IPS-18c (cell line): ENCODE measurements at regions not wholly inside any gene's neighbourhood (a gene's known extent, or its start where the extent isn't known, plus 50 kb on each side); places are given as distances from the start of the nearest gene placed in this dataset.
"Not testable (repeated sequence)": the region's sequence is repeated elsewhere in the genome, so short reads cannot be mapped to it uniquely, and the experiment has no call there.

Experiments
- H3K4me3 ChIP-seq: 2 replicates; pipeline ENCODE4 v1.7.0; 2013; ENCODE audit warnings: low read depth, mild to moderate bottlenecking, low read length, moderate library complexity; ENCODE audit not compliant: insufficient read depth
- H3K9me3 ChIP-seq: one replicate; pipeline ENCODE4 v1.6.1; 2013; ENCODE audit warnings: mild to moderate bottlenecking, low read length, moderate library complexity; ENCODE audit not compliant: control insufficient read depth, insufficient read depth

DNA sequence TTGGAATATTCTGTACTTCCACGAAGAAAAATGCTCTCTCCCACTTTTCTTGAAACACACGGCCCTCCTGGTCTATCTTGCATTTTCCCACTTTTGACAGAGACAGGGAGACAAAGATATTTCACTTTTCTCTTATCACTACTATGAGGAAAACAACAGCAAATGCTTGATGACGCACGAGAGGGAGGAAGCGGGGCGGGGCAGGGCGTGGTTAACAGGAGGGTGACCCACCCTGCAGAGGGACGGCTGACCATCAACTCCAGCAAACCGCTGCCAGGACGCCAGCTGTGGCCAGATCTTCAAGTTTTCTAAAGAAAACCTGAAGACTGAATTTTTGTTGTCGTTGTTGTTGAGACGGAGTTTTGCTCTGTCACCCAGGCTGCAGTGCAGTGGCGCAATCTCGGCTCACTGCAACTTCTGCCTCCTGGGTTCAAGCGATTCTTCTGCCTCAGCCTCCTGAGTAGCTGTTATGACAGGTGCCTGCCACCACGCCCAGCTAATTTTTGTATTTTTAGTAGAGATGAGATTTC is 63.8 kb downstream of the NSUN5 start:
- not testable (repeated sequence) for H3K4me3 ChIP-seq

DNA sequence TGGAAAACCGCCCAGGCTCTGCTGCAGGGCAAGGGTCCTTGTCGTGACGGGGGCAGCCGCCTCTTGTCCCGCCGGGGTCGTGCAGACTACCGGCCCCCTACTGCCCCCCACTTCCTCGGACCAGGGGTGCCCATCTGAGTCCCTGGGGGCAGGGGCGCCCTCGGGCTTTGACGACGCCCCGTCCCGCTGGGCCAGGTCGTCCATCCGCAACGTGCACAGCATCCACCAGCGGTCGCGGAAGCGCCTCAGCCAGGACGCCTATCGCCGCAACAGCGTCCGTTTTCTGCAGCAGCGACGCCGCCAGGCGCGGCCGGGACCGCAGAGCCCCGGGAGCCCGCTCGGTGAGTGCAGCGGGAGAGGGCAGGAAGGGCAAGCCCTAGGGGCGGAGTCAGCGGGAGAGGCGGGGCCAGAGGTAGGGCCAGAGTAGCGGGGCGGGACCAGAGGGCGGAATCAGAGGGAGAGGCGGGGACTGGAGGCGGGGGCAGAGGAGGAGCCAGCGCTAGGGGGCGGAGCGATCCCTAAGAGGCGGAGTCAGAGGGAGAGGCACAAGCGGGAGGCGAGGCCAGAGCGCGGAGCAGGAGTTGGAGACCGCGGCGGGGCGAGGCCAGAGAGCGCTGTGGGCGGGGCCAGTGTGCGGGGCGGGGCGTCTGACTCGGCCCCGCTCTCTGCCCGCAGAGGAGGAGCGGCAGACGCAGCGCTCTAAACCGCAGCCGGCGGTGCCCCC is 73.5 kb downstream of the NSUN5 start:
- H3K4me3 ChIP-seq, H3K9me3 ChIP-seq: not testable (repeated sequence)

More for the DNA sequence above, 63.8 kb downstream of the NSUN5 start:
- H3K9me3 ChIP-seq = not testable (repeated sequence)

DNA sequence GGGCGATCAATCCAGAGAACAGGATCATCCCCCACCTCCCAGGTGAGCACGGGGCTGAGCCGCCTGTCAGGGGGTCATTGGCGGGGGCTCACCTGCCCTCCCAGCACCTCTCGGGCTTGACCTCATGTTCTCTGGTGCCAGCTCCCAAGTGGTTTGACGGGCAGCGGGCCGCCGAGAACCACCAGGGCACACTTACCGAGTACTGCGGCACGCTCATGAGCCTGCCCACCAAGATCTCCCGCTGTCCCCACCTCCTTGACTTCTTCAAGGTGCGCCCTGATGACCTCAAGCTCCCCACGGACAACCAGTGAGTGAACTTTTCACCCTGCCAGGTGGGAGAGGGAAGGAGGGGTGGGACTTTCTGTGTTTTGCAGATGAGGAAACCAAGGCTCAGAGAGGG is 82.9 kb downstream of the NSUN5 start:
- H3K9me3 ChIP-seq, H3K4me3 ChIP-seq: not testable (repeated sequence)

DNA sequence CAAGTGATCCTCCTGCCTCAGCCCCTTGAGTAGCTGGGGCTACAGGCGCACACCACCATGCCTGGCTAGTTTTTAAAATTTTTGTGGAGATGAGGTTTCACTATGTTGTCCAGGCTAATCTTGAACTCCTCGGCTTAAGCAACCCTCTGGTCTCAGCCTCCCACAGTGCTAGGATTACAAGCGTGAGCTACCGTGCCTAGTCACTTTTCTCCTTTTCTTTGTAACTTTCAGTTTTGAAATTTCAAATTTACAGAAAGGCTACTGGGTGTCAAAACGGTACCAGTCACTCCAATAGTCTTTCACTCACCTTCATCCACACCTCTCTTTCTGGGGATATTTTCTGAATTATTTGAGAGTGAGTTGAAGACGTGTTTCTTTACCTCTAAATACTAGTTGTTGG is 86.9 kb downstream of the NSUN5 start:
- not testable (repeated sequence) for H3K4me3 ChIP-seq, H3K9me3 ChIP-seq

DNA sequence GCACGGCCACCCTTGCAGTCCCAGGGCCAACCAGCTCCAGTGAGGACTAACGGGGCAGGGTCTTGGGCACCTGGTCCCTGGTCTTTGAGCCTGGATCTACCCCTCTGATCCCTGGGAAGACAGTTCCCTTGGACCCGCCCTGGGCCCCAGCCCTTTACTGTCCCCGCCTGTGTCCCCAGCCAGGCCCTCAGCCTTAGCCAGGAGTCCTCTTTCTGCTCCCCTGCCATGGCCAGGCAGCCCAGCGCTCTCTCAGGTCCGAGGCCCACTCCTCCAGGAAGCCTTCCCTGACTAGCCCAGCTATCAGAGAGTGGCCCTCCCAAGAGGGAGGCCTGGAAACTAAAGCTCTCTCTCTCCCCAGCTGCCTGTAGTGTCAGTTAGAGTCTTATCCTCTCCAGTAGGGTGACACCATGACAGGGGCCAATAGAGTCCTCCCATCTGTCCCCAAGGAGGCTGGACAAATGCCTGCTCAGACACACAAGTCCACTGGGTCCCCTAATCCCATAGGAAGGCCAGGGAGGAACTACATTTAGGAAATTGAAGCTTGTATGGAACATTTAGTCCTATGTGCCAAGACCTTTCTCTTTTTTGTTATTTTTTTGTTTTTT is 87.8 kb downstream of the NSUN5 start:
- not testable (repeated sequence) for H3K9me3 ChIP-seq, H3K4me3 ChIP-seq

DNA sequence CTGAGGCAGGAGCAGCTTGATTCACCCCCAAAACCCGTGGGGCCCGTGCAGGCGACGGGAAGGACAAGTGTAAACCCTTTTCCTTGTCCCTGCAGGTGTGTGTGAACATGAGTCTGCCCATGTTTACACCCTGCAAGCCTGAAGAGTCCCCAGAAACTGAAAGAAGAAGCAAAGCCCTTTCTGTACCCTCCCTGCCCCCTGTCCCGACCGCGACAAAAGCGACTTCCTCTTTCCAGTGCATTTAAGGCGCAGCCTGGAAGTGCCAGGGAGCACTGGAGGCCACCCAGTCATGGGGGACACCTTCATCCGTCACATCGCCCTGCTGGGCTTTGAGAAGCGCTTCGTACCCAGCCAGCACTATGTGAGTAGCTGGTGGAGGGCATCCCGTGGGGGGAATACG is 88.3 kb downstream of the NSUN5 start:
- not testable (repeated sequence) for H3K9me3 ChIP-seq, H3K4me3 ChIP-seq

DNA sequence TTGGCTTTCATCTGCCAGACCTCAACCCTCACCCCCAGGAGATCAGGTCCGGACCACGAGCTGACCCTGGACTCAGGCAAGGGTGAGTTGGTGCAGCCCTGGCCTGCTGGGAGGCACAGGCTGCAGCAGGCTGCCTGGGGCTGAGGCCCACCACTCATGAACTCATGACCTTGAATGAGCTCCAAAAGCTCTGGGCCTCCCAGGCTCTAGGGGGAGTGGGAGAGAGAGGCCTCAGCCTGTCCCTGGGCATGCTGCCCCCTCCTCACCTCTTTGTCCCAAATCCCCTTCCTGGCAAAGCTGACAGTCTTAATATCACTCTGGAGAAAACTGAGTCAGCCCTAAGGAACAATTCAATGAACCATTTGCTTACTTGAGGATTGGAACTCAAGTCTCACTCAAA is 89.8 kb downstream of the NSUN5 start:
- not testable (repeated sequence) for H3K9me3 ChIP-seq, H3K4me3 ChIP-seq

DNA sequence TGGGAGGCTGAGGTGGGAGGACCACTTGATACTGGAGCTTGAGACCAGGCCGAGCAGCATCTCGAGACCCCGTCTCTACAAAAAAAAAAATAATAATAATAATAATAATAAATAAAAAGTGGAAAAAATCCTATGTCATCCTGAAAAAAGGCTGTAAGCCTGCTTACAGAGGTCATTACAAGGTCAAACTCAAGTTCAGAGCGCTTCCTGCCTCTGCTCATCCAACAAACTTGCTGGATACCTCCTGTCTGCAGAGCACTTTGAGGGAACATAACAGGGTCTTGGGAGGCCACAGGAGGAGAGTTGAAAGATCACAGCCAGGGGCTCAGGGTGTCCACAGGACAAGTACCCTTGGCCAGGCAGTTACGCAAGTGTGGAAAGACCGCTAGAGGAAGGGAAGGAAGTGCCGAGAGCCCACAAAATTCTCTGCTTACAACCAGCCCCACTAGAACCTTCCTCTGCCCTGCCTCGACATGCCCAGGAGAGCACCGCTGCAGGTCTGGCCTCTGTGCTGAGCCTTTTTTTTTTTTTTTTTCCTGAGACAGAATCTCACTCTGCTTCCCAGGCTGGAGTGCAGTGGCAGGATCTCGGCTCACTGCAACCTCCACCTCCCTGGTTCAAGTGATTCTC is 92.5 kb downstream of the NSUN5 start:
- not testable (repeated sequence) for H3K4me3 ChIP-seq, H3K9me3 ChIP-seq

DNA sequence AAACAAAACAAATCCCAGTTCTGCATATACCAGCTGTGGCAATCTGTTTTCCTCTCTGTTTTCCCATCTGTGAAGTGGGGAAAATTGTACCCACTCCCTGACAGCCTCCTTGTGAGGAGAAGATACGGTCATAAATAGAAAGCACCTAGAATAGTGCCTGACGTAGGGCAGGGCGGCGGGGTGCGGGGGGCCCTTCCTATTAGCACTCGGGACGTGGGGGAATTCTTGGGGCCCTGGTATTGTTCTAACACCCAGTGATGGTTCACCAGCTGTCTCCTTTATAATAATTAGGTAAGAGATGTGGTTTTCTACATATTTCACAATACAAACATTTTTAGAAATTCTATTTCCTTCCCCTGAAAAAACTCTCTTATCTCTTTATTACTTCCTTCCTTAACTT is 93.4 kb downstream of the NSUN5 start:
- H3K4me3 ChIP-seq, H3K9me3 ChIP-seq: not testable (repeated sequence)

DNA sequence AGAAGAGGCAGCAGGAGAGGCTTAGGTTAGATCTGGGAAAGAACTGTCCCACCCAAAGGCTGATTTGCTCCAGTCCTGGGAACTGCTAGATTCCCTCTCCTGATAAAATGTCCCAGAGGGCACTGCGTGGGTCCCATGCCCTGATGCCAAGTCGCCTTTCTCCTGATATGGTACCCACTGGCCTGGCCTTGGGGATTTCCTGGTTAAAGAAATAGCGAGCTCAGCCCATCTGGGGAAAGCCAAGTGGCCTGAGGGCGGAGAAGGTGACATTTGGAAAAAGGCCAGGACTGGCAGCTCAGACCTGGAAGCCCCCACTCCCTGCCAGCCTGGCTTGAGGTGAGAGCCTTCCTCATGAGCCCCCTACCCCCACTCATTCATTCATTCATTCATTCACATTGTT is 94.2 kb downstream of the NSUN5 start:
- not testable (repeated sequence) for H3K9me3 ChIP-seq, H3K4me3 ChIP-seq

DNA sequence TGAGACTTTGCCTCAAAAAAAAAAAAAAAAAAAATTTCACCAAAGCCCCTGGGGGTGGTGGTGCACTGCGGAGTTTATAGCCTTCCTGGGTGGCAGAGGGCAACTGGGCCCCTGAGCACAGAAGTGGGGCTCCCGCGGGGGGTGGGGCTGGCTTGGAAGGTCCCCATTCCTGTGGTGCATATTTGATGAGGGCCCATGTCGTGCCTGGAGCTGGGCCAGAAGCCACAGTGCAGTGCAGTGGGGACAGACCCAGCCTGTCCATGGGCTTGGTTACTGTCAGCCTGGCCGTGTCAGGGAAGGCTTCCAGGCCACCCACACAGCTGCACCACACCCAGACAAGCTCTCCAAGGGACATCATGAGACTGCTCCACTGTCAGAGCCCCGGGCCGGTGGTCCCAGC is 95.5 kb downstream of the NSUN5 start:
- H3K4me3 ChIP-seq, H3K9me3 ChIP-seq: not testable (repeated sequence)

DNA sequence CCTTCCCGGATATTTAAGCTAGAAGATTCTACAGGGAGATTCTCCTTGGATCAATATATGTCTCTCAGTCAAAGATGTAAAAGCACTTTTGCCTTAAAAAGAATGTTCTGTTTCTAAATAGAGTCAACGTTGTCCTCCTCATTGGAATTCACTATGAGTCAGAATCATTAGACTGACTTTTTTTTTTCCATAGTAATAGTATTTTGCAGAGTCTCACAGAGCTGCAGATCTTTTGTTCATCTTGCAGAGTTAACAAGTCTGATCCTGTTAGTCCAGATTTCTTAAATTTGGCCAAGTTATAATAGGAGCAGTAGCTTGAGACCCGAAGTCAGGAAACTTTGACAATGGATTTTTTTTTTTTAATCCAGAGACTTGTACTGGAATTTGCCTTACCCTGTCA is 103.0 kb downstream of the NSUN5 start:
- H3K4me3 ChIP-seq, H3K9me3 ChIP-seq: not testable (repeated sequence)

DNA sequence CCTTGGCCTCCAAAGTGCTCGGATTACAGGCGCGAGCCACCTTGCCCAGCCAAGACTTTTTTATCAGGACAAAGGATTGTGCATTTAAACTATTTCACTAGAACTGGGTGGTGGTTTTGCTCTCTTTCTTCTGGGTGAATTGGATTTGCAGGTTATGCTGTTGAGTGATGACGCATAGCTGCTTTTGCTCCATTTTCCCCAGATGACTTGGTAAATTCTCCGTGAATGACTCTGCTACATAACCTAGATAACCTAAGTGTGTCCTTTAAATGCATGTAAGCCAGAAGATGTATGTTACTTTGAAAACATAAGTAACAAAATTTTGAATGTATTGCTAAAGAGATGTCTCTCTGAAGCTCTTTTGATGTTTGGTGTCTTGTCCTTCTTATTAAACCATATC is 103.7 kb downstream of the NSUN5 start:
- not testable (repeated sequence) for H3K9me3 ChIP-seq, H3K4me3 ChIP-seq

DNA sequence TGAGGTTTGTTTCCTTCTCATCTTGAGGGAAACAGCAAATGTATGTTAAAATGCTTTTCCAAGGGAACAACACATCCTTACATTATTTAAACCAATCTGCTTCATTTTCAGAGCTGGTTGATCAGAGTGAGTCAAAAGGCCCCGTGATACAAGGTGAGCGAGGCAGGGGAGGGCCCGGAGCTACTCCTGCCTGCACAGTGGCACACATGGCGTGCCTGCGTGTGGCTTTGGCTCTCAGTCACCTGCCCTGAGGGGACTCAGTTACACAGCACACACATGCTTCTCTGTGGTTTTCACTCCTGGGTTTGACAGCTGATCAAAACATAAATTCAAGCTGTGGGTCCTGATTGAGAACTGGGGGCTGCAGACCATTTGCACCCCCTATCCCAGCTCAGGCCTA is 105.3 kb downstream of the NSUN5 start:
- H3K9me3 ChIP-seq, H3K4me3 ChIP-seq: not testable (repeated sequence)

DNA sequence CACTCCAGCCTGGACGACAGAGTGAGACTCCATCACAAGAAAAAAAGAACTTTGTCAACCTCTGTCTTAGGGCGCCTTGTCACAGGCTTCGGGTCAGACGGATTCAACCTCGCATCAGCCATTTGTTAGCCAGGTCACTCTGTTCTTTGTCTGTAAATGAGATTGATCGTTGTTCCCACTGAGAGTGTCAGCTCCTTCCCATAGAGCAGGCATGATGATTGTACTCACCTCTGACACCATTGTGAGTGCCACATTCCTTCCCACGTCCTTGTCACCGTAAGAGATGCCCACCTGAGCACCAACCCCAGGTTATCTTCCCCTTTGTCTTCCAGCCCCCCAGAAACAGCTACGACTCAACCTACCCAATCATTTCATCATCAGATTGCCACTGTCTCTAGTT is 107.4 kb downstream of the NSUN5 start:
- not testable (repeated sequence) for H3K4me3 ChIP-seq, H3K9me3 ChIP-seq

DNA sequence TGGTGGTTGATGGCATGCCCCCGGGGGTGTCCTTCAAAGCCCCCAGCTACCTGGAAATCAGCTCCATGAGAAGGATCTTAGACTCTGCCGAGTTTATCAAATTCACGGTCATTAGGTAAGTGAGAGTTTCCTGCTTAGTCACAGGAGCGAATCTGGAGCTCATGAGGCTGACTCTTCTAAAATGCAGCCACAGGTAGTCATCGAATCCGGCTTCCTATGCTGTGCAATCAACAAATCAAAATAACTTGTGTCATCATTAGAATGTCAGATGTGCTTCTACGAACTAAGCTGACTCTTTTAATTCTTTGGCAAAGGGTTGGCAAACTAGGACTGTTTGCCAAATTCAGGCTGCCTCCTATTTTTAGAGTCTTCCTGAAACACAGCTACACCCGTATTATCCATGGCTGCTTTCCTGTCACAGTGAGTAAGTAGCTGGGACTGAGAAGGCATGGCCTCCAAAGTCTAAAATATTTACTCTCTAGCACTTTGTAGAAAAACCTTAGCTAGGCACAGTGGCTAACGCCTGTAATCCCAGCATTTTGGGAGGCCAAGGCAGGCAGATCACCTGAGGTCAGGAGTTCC is 108.0 kb downstream of the NSUN5 start:
- not testable (repeated sequence) for H3K9me3 ChIP-seq, H3K4me3 ChIP-seq

DNA sequence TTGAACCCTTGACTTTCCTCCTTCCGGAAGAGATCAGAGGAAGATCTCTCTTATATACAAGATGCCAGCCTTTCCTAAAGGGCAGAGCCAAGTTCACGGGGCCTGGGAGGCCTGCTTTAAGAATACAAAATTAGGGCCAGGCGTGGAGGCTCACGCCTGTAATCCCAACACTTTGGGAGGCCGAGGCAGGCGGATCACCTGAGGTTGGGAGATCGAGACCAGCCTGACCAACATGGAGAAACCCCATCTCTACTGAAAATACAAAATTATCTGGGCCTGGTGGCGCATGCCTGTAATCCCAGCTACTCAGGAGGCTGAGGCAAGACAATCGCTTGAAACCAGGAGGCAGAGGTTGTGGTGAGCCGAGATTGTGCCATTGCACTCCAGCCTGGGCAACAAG is 108.2 kb upstream of the SPDYE9 start:
- H3K9me3 ChIP-seq, H3K4me3 ChIP-seq: not testable (repeated sequence)

DNA sequence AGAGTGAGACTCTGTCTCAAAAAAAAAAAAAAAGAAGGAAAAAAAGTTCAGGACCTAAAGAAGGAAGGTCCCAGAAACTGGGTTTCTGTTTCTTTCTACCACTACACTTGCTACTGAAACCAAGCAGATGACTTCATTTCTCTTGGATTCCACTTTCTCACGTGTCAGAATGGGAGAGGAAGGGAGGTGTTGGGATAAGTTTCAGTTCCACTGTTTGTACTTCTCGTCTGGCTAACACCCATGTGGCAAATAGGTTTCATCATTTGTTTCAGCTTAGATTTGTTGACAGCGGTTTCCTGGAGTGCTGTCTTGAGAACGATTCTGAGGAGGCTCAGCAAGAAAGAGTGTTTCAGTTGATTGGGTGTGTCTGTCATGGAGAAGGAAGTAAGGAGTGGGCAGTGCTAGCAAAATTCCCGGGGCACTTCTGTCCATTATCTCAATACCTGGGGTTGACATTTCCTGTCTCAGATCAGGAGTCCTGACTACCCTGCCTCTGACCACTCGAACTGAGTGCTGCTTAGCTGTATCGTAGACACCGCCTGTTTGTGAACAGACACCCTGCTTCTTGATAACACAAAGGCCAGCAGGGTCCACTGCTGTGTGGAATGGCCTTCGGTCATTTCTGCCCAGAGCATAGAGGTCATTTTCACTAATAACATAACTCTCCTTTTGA is 104.8 kb upstream of the SPDYE9 start:
- not testable (repeated sequence) for H3K4me3 ChIP-seq, H3K9me3 ChIP-seq
